Lung (tissue), 11 donors: ENCODE measurements at regions not wholly inside any gene's neighbourhood (a gene's known extent, or its start where the extent isn't known, plus 50 kb on each side); places are given as distances from the start of the nearest gene placed in this dataset.
A peak's percentile ranks its signal among the peaks of the same experiment; 100 is the strongest.

Source experiments
- ATAC-seq: fragments of 200-7000 bp; cut with Tn5 transposase; one replicate; pipeline ENCODE4 v1.9.1; 2020; ENCODE audit warnings: moderate number of reproducible peaks; ENCODE audit not compliant: insufficient read depth, low FRiP score
- DNase-seq, 3 donors: peaks; one replicate each; pipeline ENCODE4 v3.0.0-alpha.2; 2013 to 2017
- H3K27ac ChIP-seq, 2 donors: one replicate each; pipeline ENCODE4 v1.5.1; 2013; ENCODE audit warnings: mild to moderate bottlenecking in 2 of 2, moderate library complexity in 2 of 2, control low read depth in 1 of 2, inconsistent platforms in 1 of 2, low read depth in 1 of 2, low read length in 1 of 2
- H3K27me3 ChIP-seq, 3 donors: one replicate each; pipeline ENCODE4 v1.5.1; 2013; ENCODE audit warnings: low read length in 2 of 3; ENCODE audit not compliant: control insufficient read depth in 3 of 3, insufficient read depth in 3 of 3
- H3K36me3 ChIP-seq, 4 donors: one replicate each; pipeline ENCODE4 v1.5.1; 2013; ENCODE audit warnings: low read length in 4 of 4, mild to moderate bottlenecking in 1 of 4, moderate library complexity in 1 of 4; ENCODE audit not compliant: control insufficient read depth in 4 of 4, insufficient read depth in 4 of 4
- H3K4me1 ChIP-seq, 5 donors: one replicate each; pipeline ENCODE4 v1.5.1; 2013; ENCODE audit warnings: low read length in 5 of 5, mild to moderate bottlenecking in 2 of 5, moderate library complexity in 1 of 5; ENCODE audit not compliant: control insufficient read depth in 5 of 5, insufficient read depth in 5 of 5
- H3K4me3 ChIP-seq: one replicate; pipeline ENCODE4 v1.5.1; 2013; ENCODE audit warnings: mild to moderate bottlenecking, control low read depth, moderate library complexity
- H3K9ac ChIP-seq, 2 donors: one replicate each; pipeline ENCODE4 v1.5.1; 2013; ENCODE audit warnings: low read length in 2 of 2, control low read depth in 1 of 2; ENCODE audit not compliant: insufficient read depth in 1 of 2
- H3K9me3 ChIP-seq, 4 donors: one replicate each; pipeline ENCODE4 v1.5.1; 2013; ENCODE audit warnings: low read length in 3 of 4, mild to moderate bottlenecking in 1 of 4, moderate library complexity in 1 of 4; ENCODE audit not compliant: control insufficient read depth in 4 of 4, insufficient read depth in 3 of 4
- WGBS, 2 donors: extraction: QIAGEN DNeasy Blood & Tissue Kit; methylation state at CpG; one replicate each; pipeline ENCODE4 v1.1.7; 2013; 5-methylcytosine and 5-hydroxymethylcytosine counted together
- TF ChIP-seq, protein P1 (sequence below): IDR thresholded peaks from 2 replicates; pipeline ENCODE4 v1.5.1; 2012; ENCODE audit warnings: mild to moderate bottlenecking; ENCODE audit errors: control extremely low read depth, extremely low read depth
- donor health status: control.
- donor health status: control.
- donor health status: Bipolar disorder and iron deficiency.
- donor health status: healthy.
- donor health status: DM: yes; HTN: yes; CAD: no.

DNA sequence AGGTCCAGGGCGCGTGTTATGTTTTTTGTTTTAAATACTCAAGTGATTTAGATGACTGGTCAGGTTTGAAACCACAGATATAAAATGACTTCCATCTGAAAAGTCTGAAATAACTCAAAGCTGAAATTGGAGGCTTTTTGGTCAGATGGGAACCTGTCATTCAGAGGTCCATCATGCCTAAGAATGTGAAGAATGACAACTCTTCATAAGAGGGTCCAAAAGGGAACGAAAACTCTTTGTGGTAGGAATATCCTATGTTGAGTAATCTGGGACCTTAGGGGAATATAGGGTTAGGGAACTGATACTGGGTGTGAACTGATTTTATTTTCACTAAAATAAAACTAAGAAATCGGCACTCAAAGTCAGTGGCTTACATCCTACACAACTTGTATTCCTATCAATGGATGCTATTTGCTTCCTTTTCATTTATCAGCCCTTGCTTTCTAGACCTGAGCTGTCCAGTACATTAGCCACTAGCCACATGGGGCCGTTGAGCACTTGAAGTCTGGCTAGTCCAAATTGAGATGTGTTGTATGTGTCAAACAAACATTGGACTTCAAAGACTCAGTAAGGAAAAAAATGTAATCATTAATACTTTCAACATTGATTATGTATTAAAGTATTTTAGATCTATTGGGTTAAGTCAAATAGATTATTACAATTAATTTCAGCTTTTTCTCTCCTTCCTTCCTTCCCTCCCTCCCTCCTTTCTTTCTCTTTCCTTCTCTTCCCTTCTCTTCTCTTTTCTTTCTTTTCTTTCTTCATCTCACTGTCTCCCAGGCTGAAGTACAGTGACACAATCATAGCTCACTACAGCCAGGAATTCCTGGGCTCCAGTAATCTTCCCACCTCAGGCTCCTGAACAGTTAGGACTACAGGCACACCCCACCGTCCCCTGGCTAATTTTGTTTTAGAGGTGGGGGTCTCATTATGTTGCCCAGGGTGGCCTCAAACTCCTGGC is 56.5 kb upstream of the KDM7A start:
- Histone ChIP-seq H3K27ac (no peak overlapping the region), H3K27me3 (peaks cover 0 to 12% (median 8%) of the 10 kb centered on the region in 3 donors), H3K4me1 (peaks cover 0 to 10% (median 5%) of the 10 kb centered on the region in 5 donors), H3K36me3 (no peaks in the 10 kb centered on the region), H3K9ac (no peak overlapping the region), H3K4me3 (no peak overlapping the region), H3K9me3 (peaks cover 0 to 2% (median under 1%) of the 10 kb centered on the region in 4 donors)
- no peak for ATAC-seq
- 82 to 83% methylated on average over 6 of the region's 6 CpGs for WGBS, 2 donors
- DNase-seq, result no peak
- TF ChIP-seq, protein P1, sequence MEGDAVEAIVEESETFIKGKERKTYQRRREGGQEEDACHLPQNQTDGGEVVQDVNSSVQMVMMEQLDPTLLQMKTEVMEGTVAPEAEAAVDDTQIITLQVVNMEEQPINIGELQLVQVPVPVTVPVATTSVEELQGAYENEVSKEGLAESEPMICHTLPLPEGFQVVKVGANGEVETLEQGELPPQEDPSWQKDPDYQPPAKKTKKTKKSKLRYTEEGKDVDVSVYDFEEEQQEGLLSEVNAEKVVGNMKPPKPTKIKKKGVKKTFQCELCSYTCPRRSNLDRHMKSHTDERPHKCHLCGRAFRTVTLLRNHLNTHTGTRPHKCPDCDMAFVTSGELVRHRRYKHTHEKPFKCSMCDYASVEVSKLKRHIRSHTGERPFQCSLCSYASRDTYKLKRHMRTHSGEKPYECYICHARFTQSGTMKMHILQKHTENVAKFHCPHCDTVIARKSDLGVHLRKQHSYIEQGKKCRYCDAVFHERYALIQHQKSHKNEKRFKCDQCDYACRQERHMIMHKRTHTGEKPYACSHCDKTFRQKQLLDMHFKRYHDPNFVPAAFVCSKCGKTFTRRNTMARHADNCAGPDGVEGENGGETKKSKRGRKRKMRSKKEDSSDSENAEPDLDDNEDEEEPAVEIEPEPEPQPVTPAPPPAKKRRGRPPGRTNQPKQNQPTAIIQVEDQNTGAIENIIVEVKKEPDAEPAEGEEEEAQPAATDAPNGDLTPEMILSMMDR, result no peak

DNA sequence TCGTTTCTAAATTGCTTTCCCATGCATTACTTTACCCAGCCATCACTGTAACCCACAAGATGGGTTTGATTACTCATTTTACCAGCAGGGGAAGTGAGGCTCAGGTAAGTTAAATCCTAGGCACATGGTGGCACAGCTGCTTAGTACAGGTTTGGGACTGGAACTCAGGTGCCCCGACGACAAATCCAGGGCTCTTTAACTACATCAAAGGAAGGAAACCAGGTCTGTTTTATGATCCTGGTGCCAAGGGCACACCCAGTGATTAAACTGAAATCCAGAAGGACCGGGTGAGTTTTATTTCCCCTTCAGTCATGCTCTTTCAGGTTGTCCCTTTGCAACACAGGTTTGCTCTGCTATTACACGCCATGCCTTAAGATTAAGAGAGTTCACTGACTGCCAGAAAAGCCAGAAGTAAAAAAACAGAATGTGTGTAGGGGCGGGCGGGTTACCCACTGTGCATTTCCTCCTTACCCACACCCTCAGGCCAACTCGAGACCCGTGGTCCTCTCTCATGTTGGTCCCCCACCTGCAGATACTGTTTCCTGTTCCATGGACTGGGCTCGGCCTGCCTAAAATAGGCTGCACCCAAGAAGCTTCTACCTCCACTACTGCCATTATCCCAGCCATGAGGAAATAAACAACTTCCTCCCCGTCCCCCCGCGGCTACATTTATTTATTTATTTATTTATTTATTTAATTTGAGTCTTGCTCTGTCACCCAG is 55.1 kb upstream of the KDM7A start:
- Histone ChIP-seq H3K9ac (no peak overlapping the region), H3K36me3 (no peaks in the 10 kb centered on the region), H3K4me3 (no peak overlapping the region), H3K4me1 (peaks cover 0 to 10% (median 5%) of the 10 kb centered on the region in 5 donors), H3K9me3 (peaks cover 0 to 2% (median under 1%) of the 10 kb centered on the region in 4 donors), H3K27me3 (peaks cover 0 to 12% (median 8%) of the 10 kb centered on the region in 3 donors), H3K27ac (peak overlapping the region in 1 of 2 donors; percentile 2)
- TF ChIP-seq, protein P1, result no peak
- ATAC-seq, result no peak
- peak in 1 of 3 donors; percentile 23 for DNase-seq
- 20 to 26% methylated on average over 13 of the region's 13 CpGs for WGBS, 2 donors

DNA sequence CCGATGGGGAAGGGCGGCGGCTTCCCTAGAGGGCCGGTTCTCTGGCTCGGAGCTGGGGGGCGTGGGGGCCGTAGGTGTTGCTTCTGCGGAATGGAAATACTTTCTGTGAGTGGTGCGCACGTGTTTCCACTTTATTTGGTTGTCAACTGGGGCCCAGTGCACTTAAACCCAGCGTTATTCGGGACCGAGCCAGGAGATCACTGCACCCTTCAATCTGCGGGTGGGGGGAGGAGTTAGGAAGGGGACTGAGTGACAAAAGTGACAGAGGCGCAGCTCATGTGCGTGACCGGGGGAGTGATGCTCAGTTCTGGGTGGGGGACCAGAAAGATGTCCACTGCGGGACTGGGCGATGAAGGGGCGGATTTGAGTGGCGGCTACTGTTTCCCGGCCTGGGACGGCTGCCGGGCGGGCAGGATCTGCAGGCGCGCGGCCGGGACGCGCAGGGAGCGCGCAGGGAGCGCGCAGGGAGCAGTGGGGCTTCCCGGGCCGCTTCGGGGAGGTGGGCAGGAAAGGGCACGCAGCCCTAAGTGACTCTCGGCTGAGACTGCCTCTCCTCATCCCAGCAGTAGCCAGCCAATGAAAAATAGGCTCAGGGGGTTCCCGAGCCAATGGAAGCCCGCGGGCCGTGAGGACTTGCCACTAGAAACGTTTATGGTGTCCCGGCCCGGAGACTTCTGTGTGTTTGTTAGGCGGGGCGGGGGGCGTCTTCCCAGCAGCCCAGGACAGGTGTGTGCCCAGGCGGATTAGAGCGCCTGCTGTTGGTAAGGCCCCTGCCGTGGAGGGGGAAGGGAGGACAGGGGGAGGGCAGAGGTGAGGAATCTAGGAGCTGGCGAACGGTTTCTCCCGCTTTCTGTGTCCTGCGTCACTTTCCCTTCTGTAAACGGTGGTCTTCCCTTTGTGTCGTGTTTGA is 54.3 kb upstream of the KDM7A start:
- Histone ChIP-seq H3K9me3 (peaks cover 0 to 2% (median under 1%) of the 10 kb centered on the region in 4 donors), H3K36me3 (no peaks in the 10 kb centered on the region), H3K4me1 (peaks cover 0 to 10% (median 5%) of the 10 kb centered on the region in 5 donors), H3K4me3 (peak overlapping the region; percentile 42), H3K9ac (peak overlapping the region in 1 of 2 donors; percentile 19), H3K27ac (peak overlapping the region in 1 of 2 donors; percentile 26), H3K27me3 (peaks cover 0 to 14% (median 8%) of the 10 kb centered on the region in 3 donors)
- 1 to 2% methylated on average over 58 to 59 of the region's 59 CpGs for WGBS, 2 donors
- ATAC-seq, result peak; percentile 68
- TF ChIP-seq, protein P1, result no peak
- DNase-seq, result peak; percentile 58 to 71 (median 69)
